Large intestine (tissue), 3 donors: ENCODE measurements at regions not wholly inside any gene's neighbourhood (a gene's known extent, or its start where the extent isn't known, plus 50 kb on each side); places are given as distances from the start of the nearest gene placed in this dataset.

ENCODE experiments used
- DNase-seq, 2 donors: peaks; one replicate each; pipeline versions ENCODE4 v3.0.0 to v3.0.0-alpha.2; 2013
- H3K27ac ChIP-seq: one replicate; pipeline ENCODE4 v1.5.1; 2013; ENCODE audit warnings: low read length
- H3K27me3 ChIP-seq: 2 replicates; pipeline ENCODE4 v1.6.1; 2013; ENCODE audit warnings: low read length; ENCODE audit not compliant: control insufficient read depth, insufficient read depth
- H3K36me3 ChIP-seq: 2 replicates; pipeline ENCODE4 v1.6.1; 2013; ENCODE audit warnings: low read length; ENCODE audit not compliant: control insufficient read depth, insufficient read depth
- H3K4me1 ChIP-seq: one replicate; pipeline ENCODE4 v1.6.1; 2013; ENCODE audit warnings: low read length; ENCODE audit not compliant: control insufficient read depth, insufficient read depth
- H3K4me3 ChIP-seq: one replicate; pipeline ENCODE4 v1.5.1; 2013; ENCODE audit warnings: low read length
- H3K9me3 ChIP-seq: one replicate; pipeline ENCODE4 v1.6.1; 2013; ENCODE audit warnings: mild to moderate bottlenecking, low read depth, low read length, moderate library complexity; ENCODE audit not compliant: control insufficient read depth
- WGBS: methylation state at CpG from one replicate; pipeline ENCODE4 v1.1.5; 2013; ENCODE audit warnings: low lambda C conversion rate; ENCODE audit not compliant: insufficient coverage; 5-methylcytosine and 5-hydroxymethylcytosine counted together

DNA sequence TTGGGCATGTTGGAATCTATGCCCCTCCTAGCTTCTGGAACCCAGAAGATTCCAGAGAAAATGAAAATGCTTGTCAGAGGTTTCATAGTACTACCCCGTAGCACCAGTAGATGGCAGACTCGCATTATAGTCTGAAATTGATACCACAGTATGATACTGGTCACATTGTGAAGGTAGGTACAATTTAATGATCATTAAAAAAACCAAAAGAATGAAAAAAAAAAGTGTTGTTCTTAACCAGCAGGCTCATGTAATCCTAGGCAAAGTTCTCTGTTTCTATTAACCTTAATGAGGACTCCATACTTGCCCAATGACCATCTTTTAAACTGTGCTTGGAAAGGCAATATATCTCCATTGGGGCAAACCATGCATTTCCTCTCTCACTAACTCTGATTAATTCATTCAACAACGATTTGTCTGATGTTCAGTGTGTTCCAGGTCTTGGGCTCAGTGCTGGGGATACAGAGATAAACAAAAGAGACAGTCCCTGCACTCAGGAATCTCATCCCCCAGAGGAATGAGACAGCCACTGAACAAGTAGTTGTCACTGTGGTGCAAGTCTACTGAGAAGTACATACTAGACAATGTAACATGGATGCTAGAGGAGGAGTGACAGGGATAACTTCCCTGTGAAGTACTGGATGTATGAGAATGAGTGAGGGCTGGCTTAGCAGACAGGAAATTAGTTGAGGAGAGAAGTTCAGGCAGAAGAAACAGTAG, 223.5 kb upstream of the PHYHIPL start:
- Histone ChIP-seq H3K27me3 (no peaks in the 10 kb centered on the region), H3K4me3 (no peak overlapping the region), H3K27ac (no peak overlapping the region), H3K36me3 (no peaks in the 10 kb centered on the region), H3K4me1 (no peaks in the 10 kb centered on the region), H3K9me3 (no peaks in the 10 kb centered on the region)
- 0% methylated on average over 2 of the region's 3 CpGs for WGBS
- peak; percentile 21 to 44 for DNase-seq

GRCh38 chr10:58954178-58954577, 222.3 kb upstream of the PHYHIPL start:
- Histone ChIP-seq H3K4me3 (no peak overlapping the region), H3K36me3 (no peaks in the 10 kb centered on the region), H3K9me3 (no peaks in the 10 kb centered on the region), H3K27me3 (no peaks in the 10 kb centered on the region), H3K27ac (no peak overlapping the region), H3K4me1 (no peaks in the 10 kb centered on the region)
- WGBS: no CpG with 5 or more reads among the region's 2 CpGs
- peak; percentile 56 to 58 for DNase-seq

DNA sequence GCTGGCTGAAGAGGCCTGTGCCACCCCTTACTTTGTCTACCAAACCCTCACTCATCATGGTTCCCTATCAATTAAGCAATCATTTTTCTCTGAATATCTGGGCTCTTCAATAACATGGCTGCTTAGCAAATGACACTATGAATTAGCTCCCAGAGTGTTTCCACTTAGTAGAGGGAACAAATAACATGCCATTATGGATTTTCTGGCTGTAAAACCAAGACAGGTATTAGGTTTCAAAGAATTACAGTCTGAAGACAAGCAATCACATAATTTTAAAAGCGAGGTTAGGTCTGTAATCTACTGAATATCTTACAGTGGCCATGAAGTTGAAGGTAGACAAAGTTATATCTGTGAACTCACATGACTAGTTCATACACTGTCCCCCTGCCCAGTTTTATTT, 220.8 kb upstream of the PHYHIPL start:
- H3K27ac ChIP-seq: no peak overlapping the region
- H3K4me1 ChIP-seq: no peaks in the 10 kb centered on the region
- no peaks in the 10 kb centered on the region for H3K9me3 ChIP-seq
- no CpG with 5 or more reads among the region's 1 CpG for WGBS
- no peaks in the 10 kb centered on the region for H3K27me3 ChIP-seq
- H3K4me3 ChIP-seq: no peak overlapping the region
- no peaks in the 10 kb centered on the region for H3K36me3 ChIP-seq
- no peak for DNase-seq

- no peaks in the 10 kb centered on the region for H3K36me3 ChIP-seq
Observed at GRCh38 chr10:58956926-58957325, 219.5 kb upstream of the PHYHIPL start.

GRCh38 chr10:58957517-58957916, 218.9 kb upstream of the PHYHIPL start:
- DNase-seq: no peak
- H3K9me3 ChIP-seq: no peaks in the 10 kb centered on the region
- H3K27ac ChIP-seq: no peak overlapping the region
- no peaks in the 10 kb centered on the region for H3K4me1 ChIP-seq
- WGBS: 100% methylated on average over 1 of the region's 1 CpG
- no peaks in the 10 kb centered on the region for H3K27me3 ChIP-seq
- no peaks in the 10 kb centered on the region for H3K36me3 ChIP-seq
- H3K4me3 ChIP-seq: no peak overlapping the region

More at GRCh38 chr10:58956926-58957325, 219.5 kb upstream of the PHYHIPL start:
- Histone ChIP-seq H3K4me3 (no peak overlapping the region), H3K4me1 (no peaks in the 10 kb centered on the region), H3K27me3 (no peaks in the 10 kb centered on the region), H3K9me3 (no peaks in the 10 kb centered on the region), H3K27ac (no peak overlapping the region)
- no peak for DNase-seq
- whole genome bisulfite sequencing: 94% methylated on average over 2 of the region's 2 CpGs

- Histone ChIP-seq H3K27ac (no peak overlapping the region), H3K36me3 (no peaks in the 10 kb centered on the region), H3K4me3 (no peak overlapping the region), H3K4me1 (peaks cover 7% of the 10 kb centered on the region), H3K27me3 (no peaks in the 10 kb centered on the region), H3K9me3 (no peaks in the 10 kb centered on the region)
- no CpG with 5 or more reads among the region's 3 CpGs for WGBS
- DNase-seq: no peak
Observed at GRCh38 chr10:58963101-58963534, 213.3 kb upstream of the PHYHIPL start.

DNA sequence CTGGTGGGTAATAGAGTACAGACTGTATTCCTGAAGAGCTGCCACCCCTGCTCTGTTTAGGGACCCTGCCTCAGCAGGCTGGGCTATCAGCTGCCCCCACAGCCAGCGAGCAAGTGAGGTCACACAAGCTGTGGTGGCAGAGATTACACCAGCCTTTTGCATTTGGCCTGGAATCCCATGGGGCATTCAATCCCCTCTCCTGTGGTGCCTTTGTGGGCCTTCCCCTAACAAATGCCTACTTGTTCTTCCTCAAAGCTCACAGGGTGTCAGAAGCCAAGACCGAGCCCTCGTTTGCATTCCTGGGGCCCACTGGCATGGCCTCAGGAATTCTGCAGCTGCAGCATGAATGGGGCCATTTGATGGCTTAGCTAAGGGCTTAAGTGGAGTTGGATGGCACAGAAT, 212.7 kb upstream of the PHYHIPL start:
- Histone ChIP-seq H3K4me1 (peaks cover 9% of the 10 kb centered on the region), H3K9me3 (no peaks in the 10 kb centered on the region), H3K27ac (no peak overlapping the region), H3K4me3 (no peak overlapping the region), H3K36me3 (no peaks in the 10 kb centered on the region), H3K27me3 (no peaks in the 10 kb centered on the region)
- peak in 1 of 2 donors; percentile 10 for DNase-seq
- WGBS: no CpG with 5 or more reads among the region's 3 CpGs

DNA sequence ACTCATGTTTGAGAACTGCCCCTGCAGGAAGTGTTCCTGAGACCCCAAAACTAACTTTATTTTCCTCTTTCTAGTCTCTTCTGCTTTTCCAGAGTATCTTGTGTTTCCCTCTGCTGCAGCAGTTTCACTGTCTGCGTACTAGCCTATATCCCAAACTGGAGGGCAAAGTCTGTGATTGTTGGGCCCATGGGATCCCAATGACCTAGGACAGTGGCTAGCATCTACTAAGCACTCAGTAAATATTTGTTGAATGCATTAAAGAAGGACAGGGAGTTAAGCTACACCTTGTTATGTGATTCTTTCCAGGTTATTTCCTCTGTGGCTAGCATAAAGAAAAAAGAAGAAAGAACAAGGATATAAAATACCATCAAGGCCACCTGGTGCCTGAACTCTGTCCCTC, 210.6 kb upstream of the PHYHIPL start:
- H3K9me3 ChIP-seq: no peaks in the 10 kb centered on the region
- H3K27ac ChIP-seq: no peak overlapping the region
- 100% methylated on average over 1 of the region's 1 CpG for WGBS
- no peaks in the 10 kb centered on the region for H3K36me3 ChIP-seq
- peaks cover 9% of the 10 kb centered on the region for H3K4me1 ChIP-seq
- no peaks in the 10 kb centered on the region for H3K27me3 ChIP-seq
- no peak for DNase-seq
- no peak overlapping the region for H3K4me3 ChIP-seq

GRCh38 chr10:58967551-58968388, 208.7 kb upstream of the PHYHIPL start:
- Histone ChIP-seq H3K27me3 (no peaks in the 10 kb centered on the region), H3K36me3 (no peaks in the 10 kb centered on the region), H3K27ac (peak overlapping the region; percentile 30), H3K9me3 (no peaks in the 10 kb centered on the region), H3K4me3 (no peak overlapping the region), H3K4me1 (peaks cover 9% of the 10 kb centered on the region)
- no CpG with 5 or more reads among the region's 19 CpGs for WGBS
- peak; percentile 86 to 90 for DNase-seq

GRCh38 chr10:58968389-58968755, 208.1 kb upstream of the PHYHIPL start:
- Histone ChIP-seq H3K36me3 (no peaks in the 10 kb centered on the region), H3K4me3 (no peak overlapping the region), H3K27ac (no peak overlapping the region), H3K27me3 (no peaks in the 10 kb centered on the region), H3K4me1 (peaks cover 9% of the 10 kb centered on the region), H3K9me3 (no peaks in the 10 kb centered on the region)
- no peak for DNase-seq
- no CpG with 5 or more reads among the region's 1 CpG for WGBS
